ENCODE measurements at regions not wholly inside any gene's neighbourhood (a gene's known extent, or its start where the extent isn't known, plus 50 kb on each side); places are given as distances from the start of the nearest gene placed in this dataset.
"Not testable (repeated sequence)": the region's sequence is repeated elsewhere in the genome, so short reads cannot be mapped to it uniquely, and the experiment has no call there.

DNA sequence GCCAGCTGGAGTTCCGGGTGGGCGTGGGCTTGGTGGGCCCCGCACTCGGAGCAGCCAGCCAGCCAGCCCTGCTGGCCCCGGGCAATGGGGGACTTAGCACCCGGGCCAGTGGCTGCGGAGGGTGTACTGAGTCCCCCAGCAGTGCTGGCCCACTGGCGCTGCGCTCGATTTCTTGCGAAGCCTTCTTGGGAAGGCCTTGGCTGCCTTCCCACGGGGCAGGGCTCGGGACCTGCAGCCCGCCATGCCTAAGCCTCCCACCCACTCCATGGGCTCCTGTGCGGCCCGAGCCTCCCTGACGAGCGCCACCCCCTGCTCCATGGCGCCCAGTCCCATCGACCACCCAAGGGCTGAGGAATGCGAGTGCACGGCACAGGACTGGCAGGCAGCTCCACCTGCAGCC, 321.6 kb downstream of the SH2D4B start:
- TF ChIP-seq, protein P1, sequence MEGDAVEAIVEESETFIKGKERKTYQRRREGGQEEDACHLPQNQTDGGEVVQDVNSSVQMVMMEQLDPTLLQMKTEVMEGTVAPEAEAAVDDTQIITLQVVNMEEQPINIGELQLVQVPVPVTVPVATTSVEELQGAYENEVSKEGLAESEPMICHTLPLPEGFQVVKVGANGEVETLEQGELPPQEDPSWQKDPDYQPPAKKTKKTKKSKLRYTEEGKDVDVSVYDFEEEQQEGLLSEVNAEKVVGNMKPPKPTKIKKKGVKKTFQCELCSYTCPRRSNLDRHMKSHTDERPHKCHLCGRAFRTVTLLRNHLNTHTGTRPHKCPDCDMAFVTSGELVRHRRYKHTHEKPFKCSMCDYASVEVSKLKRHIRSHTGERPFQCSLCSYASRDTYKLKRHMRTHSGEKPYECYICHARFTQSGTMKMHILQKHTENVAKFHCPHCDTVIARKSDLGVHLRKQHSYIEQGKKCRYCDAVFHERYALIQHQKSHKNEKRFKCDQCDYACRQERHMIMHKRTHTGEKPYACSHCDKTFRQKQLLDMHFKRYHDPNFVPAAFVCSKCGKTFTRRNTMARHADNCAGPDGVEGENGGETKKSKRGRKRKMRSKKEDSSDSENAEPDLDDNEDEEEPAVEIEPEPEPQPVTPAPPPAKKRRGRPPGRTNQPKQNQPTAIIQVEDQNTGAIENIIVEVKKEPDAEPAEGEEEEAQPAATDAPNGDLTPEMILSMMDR (IDR thresholded peaks at IDR 0.05; ENCODE audit: insufficient read depth, low read depth, low read length), result not testable (repeated sequence)
- not testable (repeated sequence) for TF ChIP-seq EZH2 (IDR thresholded peaks at IDR 0.05; ENCODE audit: insufficient read depth, low read length)

Data from astrocyte (in vitro differentiated cells and primary cell).